Stimulated activated CD4-positive, alpha-beta T cell treated with anti-CD3 and anti-CD28 coated beads, Interleukin-15, amount 100 ng/mL, for 48 hours (primary cell): ENCODE measurements at regions not wholly inside any gene's neighbourhood (a gene's known extent, or its start where the extent isn't known, plus 50 kb on each side); places are given as distances from the start of the nearest gene placed in this dataset.
"Not testable (repeated sequence)": the region's sequence is repeated elsewhere in the genome, so short reads cannot be mapped to it uniquely, and the experiment has no call there.

Source experiments
- DNase-seq, 2 donors: peaks; one replicate each; pipeline ENCODE4 v3.0.0-alpha.2; 2020; ENCODE audit warnings: low read depth in 2 of 2

DNA sequence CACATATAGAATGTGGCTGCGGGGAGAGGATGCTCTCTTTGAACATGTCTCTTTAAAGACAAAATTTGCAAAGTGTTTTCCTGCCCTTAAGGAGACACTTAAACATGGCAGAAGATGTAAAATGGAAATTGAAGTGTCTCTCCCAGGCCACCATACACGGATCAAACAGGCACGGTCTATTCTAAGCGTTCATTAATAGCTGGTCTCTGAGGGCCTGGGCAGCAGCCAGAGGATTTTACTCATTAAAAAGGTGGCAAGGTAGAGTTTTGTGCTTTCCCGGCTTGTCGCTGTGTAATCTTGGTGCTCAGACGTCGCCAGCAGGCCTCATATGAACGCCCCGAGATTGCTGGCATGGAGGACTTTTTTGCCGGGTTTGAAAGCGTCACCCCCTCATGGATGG is 205.5 kb downstream of the EMX2 start:
- no peak for DNase-seq

DNA sequence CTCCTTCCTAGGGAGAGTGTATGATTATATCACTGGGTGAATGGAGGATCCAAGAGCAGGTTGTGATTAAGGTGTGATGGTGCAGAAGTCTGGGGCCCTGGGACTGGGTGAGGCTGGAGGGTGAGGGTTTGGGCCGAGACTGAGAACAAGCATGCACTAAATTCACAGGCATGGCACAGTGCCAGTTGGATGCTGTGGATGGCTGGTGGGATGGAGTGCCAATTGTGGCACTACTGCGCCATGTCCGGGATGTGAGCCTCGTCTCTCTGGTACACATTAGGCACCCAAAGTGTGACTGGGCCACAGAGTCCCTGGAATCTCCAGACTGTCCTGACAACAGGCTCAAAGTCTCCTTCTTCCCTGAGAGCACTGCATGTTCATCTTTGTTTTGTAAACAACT is 208.1 kb downstream of the EMX2 start:
- no peak for DNase-seq

GRCh38 chr10:117751259-117751658 is 208.7 kb downstream of the EMX2 start:
- DNase-seq, result no peak

GRCh38 chr10:117752103-117752502 is 209.6 kb downstream of the EMX2 start:
- no peak for DNase-seq

DNA sequence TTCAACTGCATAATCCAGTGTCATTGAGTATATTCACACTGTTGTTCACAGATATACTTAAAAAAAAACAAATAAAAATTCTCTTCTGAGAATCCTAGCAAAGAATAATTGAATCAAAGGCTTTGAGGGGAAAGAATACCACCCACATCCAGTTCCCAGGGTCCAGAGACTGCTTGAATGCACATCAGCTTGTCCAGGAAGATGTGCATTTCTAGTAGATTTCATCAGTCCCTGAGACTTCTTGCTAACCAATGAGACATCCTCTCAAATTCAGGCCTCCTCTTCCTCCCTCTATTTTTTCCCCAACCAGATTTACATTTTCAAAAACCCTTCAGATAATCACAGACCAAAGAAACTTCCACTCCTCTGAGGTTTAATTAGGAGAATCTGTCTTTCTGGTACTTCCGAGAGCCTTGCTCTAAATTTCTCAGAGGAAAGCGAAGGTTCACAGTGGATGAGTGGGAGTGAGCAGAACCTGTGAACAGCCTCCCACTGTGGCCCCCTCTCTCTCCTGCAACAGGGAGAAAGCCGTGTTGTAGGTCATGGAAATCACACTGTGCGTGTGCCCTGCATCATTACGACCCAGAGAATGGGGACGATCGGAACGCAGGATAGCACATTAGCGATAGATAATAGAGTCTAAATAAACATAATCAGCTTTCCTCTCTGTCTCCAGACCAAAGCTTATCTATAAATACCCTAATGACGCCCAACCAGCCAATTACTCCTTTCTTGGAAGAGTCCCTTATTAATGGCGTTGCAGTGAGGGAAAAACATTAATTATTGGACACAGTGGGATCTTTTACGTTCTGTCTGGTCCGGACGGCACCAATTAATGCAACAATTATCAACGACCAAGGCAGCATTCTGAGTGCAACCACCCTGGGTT is 212.5 kb downstream of the EMX2 start:
- no peak for DNase-seq

DNA sequence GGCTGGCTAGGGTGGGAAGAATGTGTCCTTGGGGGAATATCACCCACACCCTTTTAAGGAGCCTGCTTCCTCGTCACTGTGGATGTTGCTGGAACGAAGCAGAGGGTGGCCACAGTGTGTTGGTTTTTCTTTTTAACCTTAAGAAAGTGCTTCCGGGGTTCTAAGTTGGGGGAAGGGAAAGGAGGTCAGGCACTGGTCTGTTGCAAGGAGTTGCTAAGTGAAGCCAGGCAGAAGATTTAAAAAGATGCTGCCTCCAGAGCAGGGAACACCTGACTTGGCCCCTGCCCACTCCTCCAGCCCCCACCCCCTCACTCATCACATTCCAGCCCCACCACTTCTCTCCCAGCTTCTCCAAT is 213.1 kb downstream of the EMX2 start:
- no peak for DNase-seq

- no peak for DNase-seq
Measured at GRCh38 chr10:117757086-117757720, 214.7 kb downstream of the EMX2 start.

GRCh38 chr10:117759266-117759665 is 216.7 kb downstream of the EMX2 start:
- no peak for DNase-seq

- DNase-seq, result no peak
Measured at GRCh38 chr10:117761695-117762094, 219.1 kb downstream of the EMX2 start.

GRCh38 chr10:117762126-117762818 is 219.7 kb downstream of the EMX2 start:
- DNase-seq, result no peak

- no peak for DNase-seq
Measured at GRCh38 chr10:117762819-117763172, 220.2 kb downstream of the EMX2 start.

DNA sequence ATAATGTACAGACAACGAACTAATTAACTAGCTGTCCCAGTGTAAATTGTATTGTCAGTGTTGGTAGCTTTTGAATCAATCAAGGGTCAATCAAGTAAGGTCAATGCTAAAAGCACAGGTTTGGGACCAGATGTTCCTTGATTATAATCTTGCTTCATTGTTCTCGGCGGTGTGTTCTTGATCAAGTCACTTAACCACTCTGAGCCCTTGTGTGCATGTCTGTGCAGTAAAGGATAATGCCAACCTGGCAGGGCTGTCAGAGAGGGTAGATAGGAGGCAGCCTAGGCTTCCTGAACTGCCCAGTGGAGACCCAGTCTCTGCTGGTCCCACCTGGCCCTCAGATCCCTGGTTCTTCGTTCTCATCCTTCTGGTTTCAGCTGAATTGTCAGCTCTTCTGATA is 221.0 kb downstream of the EMX2 start:
- DNase-seq, result no peak

DNA sequence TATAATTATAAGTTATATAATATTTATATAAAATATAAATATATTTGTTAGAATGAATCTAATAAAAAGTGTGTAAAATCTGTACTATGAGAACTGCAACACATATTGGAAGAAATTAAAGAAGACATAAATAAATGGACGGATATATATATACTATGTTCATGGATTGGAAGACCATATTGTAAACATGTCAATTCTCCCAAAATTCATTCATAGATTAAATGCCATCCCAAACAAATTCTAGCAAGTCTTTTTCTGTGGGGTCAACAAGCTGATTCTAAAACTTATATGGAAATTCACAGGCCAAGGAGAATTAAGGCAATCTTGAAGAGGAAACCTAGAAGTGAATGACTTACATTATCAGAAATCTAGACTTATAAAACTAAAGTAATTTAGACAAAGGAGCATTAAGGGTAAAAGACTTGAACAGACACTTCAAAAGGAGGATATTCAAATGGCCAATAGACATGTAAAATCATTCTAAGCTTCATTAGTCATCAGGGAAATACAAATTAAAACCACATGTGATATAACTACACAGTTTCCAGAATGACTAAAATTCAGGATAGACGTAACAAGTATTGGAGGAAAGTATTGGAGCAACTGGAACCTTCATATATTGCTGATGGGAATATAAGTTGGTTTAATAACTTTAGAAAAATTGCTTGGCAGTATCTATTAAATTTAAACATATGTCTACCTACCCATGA is 225.9 kb downstream of the EMX2 start:
- DNase-seq, result no peak

GRCh38 chr10:117775526-117775925 is 233.0 kb downstream of the EMX2 start:
- no peak for DNase-seq

DNA sequence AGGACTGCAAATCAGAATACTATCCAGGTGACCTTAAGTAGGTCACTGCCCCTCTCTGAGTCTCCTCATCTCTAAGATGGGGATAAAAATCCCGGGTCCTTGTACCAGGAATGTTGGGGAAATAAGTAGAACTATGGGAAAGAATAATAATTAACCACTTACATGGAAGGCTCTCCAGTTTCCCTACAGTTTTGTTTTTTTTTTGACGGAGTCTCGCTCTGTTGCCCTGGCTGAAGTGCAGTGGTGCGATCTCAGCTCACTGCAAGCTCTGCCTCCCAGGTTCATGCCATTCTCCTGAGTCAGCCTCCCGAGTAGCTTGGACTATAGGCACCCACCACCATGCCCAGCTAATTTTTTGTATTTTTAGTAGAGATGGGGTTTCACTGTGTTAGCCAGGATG is 234.7 kb downstream of the EMX2 start:
- not testable (repeated sequence) for DNase-seq

- no peak for DNase-seq
Measured at GRCh38 chr10:117778241-117778640, 235.7 kb downstream of the EMX2 start.

GRCh38 chr10:117780411-117780810 is 237.9 kb downstream of the EMX2 start:
- no peak for DNase-seq

GRCh38 chr10:117781216-117781831 is 238.8 kb downstream of the EMX2 start:
- DNase-seq, result no peak

GRCh38 chr10:117782276-117782675 is 239.7 kb downstream of the EMX2 start:
- DNase-seq, result no peak

DNA sequence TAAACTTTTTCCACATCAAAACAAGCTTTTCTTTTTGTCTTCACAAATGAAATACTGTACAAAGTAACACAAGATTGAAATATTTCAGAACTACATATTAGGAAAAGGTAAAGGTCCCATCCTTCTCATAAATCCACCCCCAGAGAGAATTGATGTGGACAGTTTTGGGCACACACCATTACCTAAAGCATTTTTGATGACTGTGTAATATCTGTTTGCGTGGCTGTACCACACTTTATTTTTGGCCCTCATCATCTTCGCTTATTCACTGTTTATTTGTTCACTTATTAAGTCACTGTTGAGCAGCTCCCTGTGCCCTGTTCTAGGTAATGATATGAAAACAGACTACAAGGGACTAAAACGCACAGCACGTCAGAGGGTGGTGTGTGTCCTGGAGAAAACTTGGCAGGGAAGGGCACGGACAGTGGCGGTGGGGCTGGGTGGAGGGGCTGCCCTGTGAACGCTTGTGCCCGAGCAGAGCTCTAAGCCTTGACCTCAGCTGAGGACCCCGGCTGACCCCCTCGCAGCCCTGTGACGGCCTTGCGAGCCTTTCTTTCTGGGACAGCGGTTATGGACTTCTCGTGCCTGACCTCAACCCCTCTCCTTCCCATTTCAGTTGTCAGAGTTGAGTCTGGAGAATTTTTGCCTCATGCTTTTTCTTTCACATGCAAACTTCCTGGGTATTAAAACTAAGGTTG is 241.3 kb downstream of the EMX2 start:
- no peak for DNase-seq

GRCh38 chr10:117784776-117785175 is 242.2 kb downstream of the EMX2 start:
- no peak for DNase-seq
